KBM-7 (cell line): ENCODE measurements at regions not wholly inside any gene's neighbourhood (a gene's known extent, or its start where the extent isn't known, plus 50 kb on each side); places are given as distances from the start of the nearest gene placed in this dataset.

Experiments
- DNase-seq: peaks from one replicate; pipeline ENCODE4 v3.0.0-alpha.2; 2015
- in situ Hi-C: fragments of 300-500 bp; cut with MboI; formaldehyde crosslinking; loops from 2 replicates; pipeline ENCODE4 v1.14.3; 2020; ENCODE audit warnings: low sequenced_read_pairs, low pct_unique_long_range_greater_than_20kb, mixed read lengths

- in situ Hi-C loops, result no loop called here
- DNase-seq, result no peak
Observed at GRCh38 chr3:31252216-31253185, 280.2 kb upstream of the STT3B start.

GRCh38 chr3:31253782-31254181 is 278.9 kb upstream of the STT3B start:
- in situ Hi-C loops, result no loop called here
- no peak for DNase-seq

- in situ Hi-C loops, result no loop called here
- no peak for DNase-seq
Observed at GRCh38 chr3:31254483-31254882, 278.2 kb upstream of the STT3B start.

- in situ Hi-C loops, result no loop called here
Observed at GRCh38 chr3:31255007-31255581, 277.6 kb upstream of the STT3B start.

GRCh38 chr3:31262201-31262600 is 270.5 kb upstream of the STT3B start:
- DNase-seq, result no peak
- in situ Hi-C loops, result no loop called here

More at GRCh38 chr3:31255007-31255581, 277.6 kb upstream of the STT3B start:
- DNase-seq, result no peak

GRCh38 chr3:31263897-31264296 is 268.8 kb upstream of the STT3B start:
- in situ Hi-C loops, result no loop called here
- no peak for DNase-seq

GRCh38 chr3:31265646-31266428 is 266.9 kb upstream of the STT3B start:
- DNase-seq, result peak; percentile 64
- in situ Hi-C loops, result no loop called here

GRCh38 chr3:31268868-31269267 is 263.9 kb upstream of the STT3B start:
- DNase-seq, result peak; percentile 81
- in situ Hi-C loops, result no loop called here

GRCh38 chr3:31270010-31270409 is 262.7 kb upstream of the STT3B start:
- no peak for DNase-seq
- in situ Hi-C loops, result no loop called here

- in situ Hi-C loops, result no loop called here
- no peak for DNase-seq
Observed at GRCh38 chr3:31274326-31275024, 258.2 kb upstream of the STT3B start.

GRCh38 chr3:31275038-31275572 is 257.6 kb upstream of the STT3B start:
- no peak for DNase-seq
- in situ Hi-C loops, result no loop called here

GRCh38 chr3:31275583-31275982 is 257.1 kb upstream of the STT3B start:
- DNase-seq, result no peak
- in situ Hi-C loops, result no loop called here

- DNase-seq, result no peak
- in situ Hi-C loops, result no loop called here
Observed at GRCh38 chr3:31277582-31277981, 255.1 kb upstream of the STT3B start.

- in situ Hi-C loops, result no loop called here
Observed at GRCh38 chr3:31278532-31278931, 254.2 kb upstream of the STT3B start.

GRCh38 chr3:31284776-31285175 is 247.9 kb upstream of the STT3B start:
- in situ Hi-C loops, result no loop called here
- no peak for DNase-seq

More at GRCh38 chr3:31278532-31278931, 254.2 kb upstream of the STT3B start:
- DNase-seq, result no peak

GRCh38 chr3:31285833-31286486 is 246.8 kb upstream of the STT3B start:
- no peak for DNase-seq
- in situ Hi-C loops, result no loop called here

GRCh38 chr3:31288224-31288623 is 244.5 kb upstream of the STT3B start:
- DNase-seq, result no peak
- in situ Hi-C loops, result no loop called here

GRCh38 chr3:31288641-31289100 is 244.1 kb upstream of the STT3B start:
- peak; percentile 27 for DNase-seq
- in situ Hi-C loops, result no loop called here
